Muscle layer of duodenum (tissue), 2 donors: ENCODE measurements at regions not wholly inside any gene's neighbourhood (a gene's known extent, or its start where the extent isn't known, plus 50 kb on each side); places are given as distances from the start of the nearest gene placed in this dataset.

Experiments used
- H3K27ac ChIP-seq: one replicate; pipeline ENCODE4 v1.7.0; 2013; ENCODE audit warnings: mild to moderate bottlenecking, low read length
- H3K27me3 ChIP-seq: one replicate; pipeline ENCODE4 v1.7.0; 2013; ENCODE audit warnings: low read depth, mild to moderate bottlenecking, control low read depth, low read length
- H3K36me3 ChIP-seq, 2 donors: one replicate each; pipeline ENCODE4 v1.7.0; 2013; ENCODE audit warnings: low read length in 2 of 2, control low read depth in 1 of 2, mild to moderate bottlenecking in 1 of 2; ENCODE audit not compliant: insufficient read depth in 2 of 2, control insufficient read depth in 1 of 2
- H3K4me1 ChIP-seq, 2 donors: one replicate each; pipeline ENCODE4 v1.7.0; 2013; ENCODE audit warnings: low read length in 2 of 2, mild to moderate bottlenecking in 2 of 2, control low read depth in 1 of 2, moderate library complexity in 1 of 2; ENCODE audit not compliant: insufficient read depth in 2 of 2, control insufficient read depth in 1 of 2
- H3K4me3 ChIP-seq, 2 donors: one replicate each; pipeline ENCODE4 v1.7.0; 2013; ENCODE audit warnings: low read length in 2 of 2, low read depth in 1 of 2, mild to moderate bottlenecking in 1 of 2
- H3K9me3 ChIP-seq, 2 donors: one replicate each; pipeline ENCODE4 v1.7.0; 2013; ENCODE audit warnings: low read length in 2 of 2, control low read depth in 1 of 2, mild to moderate bottlenecking in 1 of 2; ENCODE audit not compliant: control insufficient read depth in 1 of 2
- donor health status: healthy.

DNA sequence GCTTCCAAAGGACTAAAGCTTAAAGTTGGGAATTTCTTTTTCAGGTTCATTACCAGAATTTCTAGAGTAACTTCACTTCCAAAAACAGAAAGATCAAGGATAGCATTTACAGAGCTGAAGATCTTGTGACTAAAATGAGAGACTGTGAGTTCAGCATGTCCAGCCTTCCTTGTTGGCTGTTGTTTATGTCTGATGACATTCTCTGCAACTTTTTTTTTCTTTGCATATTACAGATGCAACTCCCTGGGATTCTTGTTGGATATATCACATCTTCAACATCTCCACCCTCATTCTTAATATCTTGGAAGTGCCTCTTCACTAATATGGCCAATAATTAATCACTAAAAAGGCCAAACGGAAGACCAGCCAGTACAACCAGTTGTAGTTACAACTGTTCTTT is 86.2 kb upstream of the FRMD4B start:
- Histone ChIP-seq H3K4me3 (no peak overlapping the region), H3K9me3 (no peaks in the 10 kb centered on the region), H3K27ac (no peak overlapping the region), H3K36me3 (no peaks in the 10 kb centered on the region), H3K4me1 (no peaks in the 10 kb centered on the region), H3K27me3 (no peaks in the 10 kb centered on the region)

DNA sequence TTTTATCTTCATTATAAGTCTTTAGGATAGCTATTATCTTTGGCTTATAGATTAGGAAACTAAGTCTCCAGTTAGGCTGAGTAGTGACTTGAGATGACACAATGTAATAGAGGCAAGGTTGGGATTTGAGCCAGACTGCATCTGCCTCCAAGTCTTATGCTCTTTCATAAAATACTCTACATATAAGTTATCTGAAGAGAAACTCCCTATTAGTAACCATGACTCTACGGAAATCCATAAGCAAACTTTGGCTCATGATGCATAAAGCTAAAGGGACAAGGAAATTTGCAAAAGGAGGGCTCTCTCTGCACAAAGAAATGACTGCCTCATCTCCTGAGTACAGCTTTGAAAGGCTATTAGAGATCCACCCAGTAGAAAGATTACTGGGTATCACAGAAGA is 77.6 kb upstream of the FRMD4B start:
- Histone ChIP-seq H3K4me3 (no peak overlapping the region), H3K4me1 (no peaks in the 10 kb centered on the region), H3K27me3 (no peaks in the 10 kb centered on the region), H3K36me3 (no peaks in the 10 kb centered on the region), H3K9me3 (no peaks in the 10 kb centered on the region), H3K27ac (no peak overlapping the region)

DNA sequence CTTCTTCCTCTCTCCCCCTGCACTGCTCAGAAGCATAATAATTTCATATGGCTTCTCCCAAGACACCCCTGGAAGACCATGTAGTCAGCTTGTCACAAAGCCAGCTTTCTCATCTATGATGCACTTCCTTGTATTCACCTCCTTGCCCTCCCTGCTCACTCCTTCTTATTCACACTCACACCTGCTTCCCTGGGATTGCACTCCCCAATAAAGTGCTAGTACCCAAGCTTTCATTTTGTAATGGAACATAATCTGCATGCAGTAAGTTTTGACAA is 76.9 kb upstream of the FRMD4B start:
- no peaks in the 10 kb centered on the region for H3K4me1 ChIP-seq
- H3K4me3 ChIP-seq = no peak overlapping the region
- H3K27ac ChIP-seq = no peak overlapping the region
- no peaks in the 10 kb centered on the region for H3K36me3 ChIP-seq
- no peaks in the 10 kb centered on the region for H3K9me3 ChIP-seq
- no peaks in the 10 kb centered on the region for H3K27me3 ChIP-seq

DNA sequence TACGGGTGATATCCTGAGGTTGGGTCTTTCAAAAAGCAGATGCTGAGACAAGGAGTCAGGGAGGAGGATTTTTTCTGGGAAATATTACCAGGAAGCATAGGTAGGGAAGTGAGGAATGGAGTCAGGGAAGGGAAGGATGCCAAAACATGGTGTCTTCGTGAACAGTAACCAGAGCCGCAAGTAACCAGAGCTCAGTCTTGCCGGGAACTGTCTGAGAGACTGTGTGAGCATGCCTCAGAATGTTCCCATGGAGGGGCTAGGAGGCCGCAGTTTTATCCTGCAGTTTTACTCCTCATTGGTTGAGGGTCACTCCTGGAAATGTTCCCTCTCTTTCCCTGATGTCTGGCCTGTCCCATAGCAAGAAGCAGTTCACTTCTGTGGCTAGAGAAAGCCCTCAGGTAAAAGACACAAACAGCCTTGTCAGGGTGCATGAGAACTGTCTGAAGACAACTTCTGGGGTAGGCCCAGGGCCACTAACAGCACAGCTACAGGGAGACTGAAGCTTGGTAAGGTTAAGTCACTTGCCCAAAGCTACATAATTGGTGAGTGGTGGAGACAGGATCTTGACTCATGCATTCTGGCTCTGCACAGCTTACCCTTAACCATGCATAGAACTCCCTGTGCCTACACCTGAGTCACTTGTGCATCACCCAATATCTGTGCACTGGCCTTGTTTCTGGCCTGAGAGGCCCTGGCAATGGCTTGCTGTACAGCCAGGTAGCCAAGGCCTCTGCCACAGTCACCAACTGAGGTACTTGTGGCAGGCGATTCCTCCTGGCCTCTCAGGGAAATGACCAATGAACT is 76.3 kb upstream of the FRMD4B start:
- H3K4me3 ChIP-seq = no peak overlapping the region
- H3K4me1 ChIP-seq = no peaks in the 10 kb centered on the region
- no peaks in the 10 kb centered on the region for H3K27me3 ChIP-seq
- no peak overlapping the region for H3K27ac ChIP-seq
- no peaks in the 10 kb centered on the region for H3K36me3 ChIP-seq
- no peaks in the 10 kb centered on the region for H3K9me3 ChIP-seq

DNA sequence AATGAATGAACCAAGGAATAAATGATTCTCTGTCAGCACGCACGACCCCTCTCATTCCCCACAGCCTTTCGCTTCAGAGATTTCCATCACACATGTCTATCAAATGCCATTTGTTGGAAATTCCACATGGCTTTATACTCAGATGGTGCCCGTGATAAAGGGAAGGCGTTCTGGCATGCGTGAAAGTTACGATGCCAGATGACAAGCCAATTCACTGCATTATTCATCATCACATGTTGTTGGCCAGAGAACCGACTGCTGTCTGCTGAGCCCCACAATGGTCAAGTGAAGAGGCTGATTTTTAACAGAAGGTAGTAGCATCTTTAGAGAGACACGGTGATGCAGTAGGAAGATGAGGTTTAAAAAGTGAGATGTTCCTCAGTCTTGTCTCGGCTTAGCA is 74.1 kb upstream of the FRMD4B start:
- Histone ChIP-seq H3K36me3 (no peaks in the 10 kb centered on the region), H3K4me3 (no peak overlapping the region), H3K27me3 (no peaks in the 10 kb centered on the region), H3K4me1 (no peaks in the 10 kb centered on the region), H3K27ac (no peak overlapping the region), H3K9me3 (no peaks in the 10 kb centered on the region)

DNA sequence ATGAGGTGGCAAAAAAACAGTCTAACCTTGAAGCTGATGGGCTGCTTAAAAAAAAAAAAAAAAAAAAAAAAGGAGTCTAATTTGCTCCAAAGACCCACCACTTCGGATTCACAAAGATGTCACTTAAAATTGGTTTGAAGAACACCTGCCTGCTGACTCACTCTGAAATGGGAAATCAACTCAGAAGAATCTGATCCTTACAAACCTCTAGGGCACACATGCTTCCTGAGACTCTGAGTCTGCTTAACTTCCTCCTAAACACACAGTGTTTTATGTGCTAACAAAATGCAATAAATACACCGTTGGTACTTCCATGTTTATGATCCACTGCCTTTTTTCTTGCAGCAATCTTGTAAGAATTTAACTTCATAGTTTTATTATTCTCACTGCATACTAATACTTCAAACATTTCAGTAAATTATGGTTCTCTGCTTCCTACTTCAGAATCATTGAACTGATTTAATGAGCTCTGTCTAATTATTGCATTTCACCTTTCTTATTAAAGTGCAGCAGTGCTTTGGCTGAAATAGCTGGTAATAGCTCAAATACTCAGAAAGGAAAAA is 73.0 kb upstream of the FRMD4B start:
- no peaks in the 10 kb centered on the region for H3K36me3 ChIP-seq
- H3K4me1 ChIP-seq = no peaks in the 10 kb centered on the region
- H3K4me3 ChIP-seq = no peak overlapping the region
- no peaks in the 10 kb centered on the region for H3K9me3 ChIP-seq
- H3K27ac ChIP-seq = no peak overlapping the region
- no peaks in the 10 kb centered on the region for H3K27me3 ChIP-seq

DNA sequence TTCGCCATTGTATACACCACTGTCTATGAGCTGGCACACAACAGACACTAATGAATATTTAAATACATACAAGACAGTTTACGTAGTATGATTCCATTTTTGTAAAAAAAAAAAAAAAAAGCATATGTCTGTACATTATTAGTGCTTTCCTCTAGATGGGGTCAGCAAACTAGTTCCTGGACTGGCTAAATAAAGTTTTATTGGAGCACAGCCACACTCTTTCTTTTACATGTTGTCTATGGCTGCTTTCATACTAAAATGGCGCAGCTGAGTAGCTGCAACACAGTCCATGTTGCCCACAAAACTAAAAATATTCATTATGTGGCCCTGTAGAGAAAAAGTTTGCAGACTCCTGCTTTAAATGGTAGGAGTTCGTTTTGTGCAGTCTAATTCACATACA is 70.7 kb upstream of the FRMD4B start:
- Histone ChIP-seq H3K9me3 (no peaks in the 10 kb centered on the region), H3K4me3 (no peak overlapping the region), H3K27me3 (no peaks in the 10 kb centered on the region), H3K27ac (no peak overlapping the region), H3K36me3 (no peaks in the 10 kb centered on the region), H3K4me1 (no peaks in the 10 kb centered on the region)

DNA sequence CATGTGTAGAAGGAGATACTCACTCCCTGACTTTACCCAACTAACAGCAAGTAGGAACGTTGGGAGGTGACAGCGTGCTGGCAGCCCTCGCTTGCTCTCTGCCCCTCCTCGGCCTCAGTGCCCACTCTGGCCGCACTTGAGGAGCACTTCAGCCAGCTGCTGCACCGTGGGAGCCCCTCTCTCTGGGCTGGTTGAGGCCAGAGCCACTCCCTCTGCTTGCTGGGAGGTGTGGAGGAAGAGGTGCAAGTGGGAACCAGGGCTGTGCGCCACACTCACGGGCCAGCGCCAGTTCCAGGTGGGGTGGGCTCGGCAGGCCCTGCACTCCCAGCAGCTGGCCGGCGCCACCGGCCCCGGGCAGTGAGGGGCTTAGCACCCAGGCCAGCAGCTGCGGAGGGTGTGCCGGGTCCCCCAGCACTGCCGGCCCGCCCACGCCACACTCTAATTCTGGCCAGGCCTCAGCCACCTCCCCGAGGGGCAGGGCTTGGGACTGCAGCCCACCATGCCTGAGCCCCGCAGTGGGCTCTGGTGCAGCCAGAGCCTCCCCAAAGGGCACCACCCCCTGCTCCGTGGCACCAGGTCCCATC is 68.4 kb upstream of the FRMD4B start:
- H3K4me3 ChIP-seq = no peak overlapping the region
- no peaks in the 10 kb centered on the region for H3K4me1 ChIP-seq
- H3K27ac ChIP-seq = no peak overlapping the region
- H3K9me3 ChIP-seq = no peaks in the 10 kb centered on the region
- H3K27me3 ChIP-seq = no peaks in the 10 kb centered on the region
- no peaks in the 10 kb centered on the region for H3K36me3 ChIP-seq

DNA sequence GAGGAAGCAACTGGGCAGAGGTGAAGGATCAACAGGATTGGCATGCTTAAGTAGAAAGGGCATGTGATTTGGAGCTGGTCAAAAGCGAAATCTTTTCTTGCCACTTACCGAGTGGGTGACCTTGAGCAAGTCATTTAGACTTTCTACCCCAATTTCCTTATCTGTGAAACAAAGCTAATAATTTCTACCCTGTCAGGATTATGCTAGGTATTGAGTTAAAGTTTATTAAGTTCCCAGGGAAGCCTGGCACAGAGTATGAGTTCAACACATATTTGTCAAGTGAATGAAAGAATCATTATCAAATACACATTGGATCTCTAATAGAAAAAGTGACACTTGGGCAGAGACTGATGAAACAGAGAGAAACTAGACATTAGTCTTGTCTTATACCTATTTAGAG is 66.4 kb upstream of the FRMD4B start:
- no peaks in the 10 kb centered on the region for H3K4me1 ChIP-seq
- H3K4me3 ChIP-seq = no peak overlapping the region
- H3K27me3 ChIP-seq = no peaks in the 10 kb centered on the region
- no peaks in the 10 kb centered on the region for H3K36me3 ChIP-seq
- H3K27ac ChIP-seq = no peak overlapping the region
- no peaks in the 10 kb centered on the region for H3K9me3 ChIP-seq

DNA sequence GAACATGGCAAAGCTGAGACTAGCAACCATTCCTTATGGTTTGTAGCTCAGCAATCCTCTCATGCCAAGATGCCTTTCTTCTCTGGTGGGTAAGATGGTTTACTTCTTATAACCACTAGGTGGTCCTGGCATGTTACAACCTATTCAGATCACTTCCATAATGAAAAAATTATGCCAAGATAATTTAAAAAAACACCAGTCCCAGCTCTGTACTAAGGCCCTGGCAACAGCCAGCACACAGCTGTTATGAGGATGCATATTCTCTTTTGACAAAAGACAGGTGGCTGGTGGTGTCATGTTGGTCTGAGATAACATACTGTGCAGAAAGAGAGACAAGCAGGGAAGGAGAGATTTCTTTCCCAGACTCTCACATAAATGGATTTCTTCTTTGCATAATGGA is 65.7 kb upstream of the FRMD4B start:
- Histone ChIP-seq H3K27me3 (no peaks in the 10 kb centered on the region), H3K9me3 (no peaks in the 10 kb centered on the region), H3K4me3 (no peak overlapping the region), H3K27ac (no peak overlapping the region), H3K4me1 (no peaks in the 10 kb centered on the region), H3K36me3 (no peaks in the 10 kb centered on the region)

DNA sequence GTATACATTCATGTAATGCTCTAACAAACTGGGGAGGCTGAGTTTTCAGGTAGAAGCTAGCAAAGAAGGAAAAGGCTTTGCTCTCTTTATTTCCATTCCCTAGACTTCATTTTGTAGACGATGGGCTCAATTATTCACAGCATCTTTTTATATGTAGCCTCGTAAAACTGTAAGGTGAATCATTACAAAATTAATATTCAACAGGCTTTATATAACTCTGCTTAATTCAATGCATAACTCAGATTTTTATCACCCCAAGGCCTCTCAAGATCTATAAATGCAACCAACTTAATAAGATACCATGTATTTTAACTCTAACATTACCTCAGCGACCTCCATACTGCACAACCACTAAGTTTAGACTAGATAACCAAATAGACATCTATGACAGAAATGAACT is 63.0 kb upstream of the FRMD4B start:
- H3K27me3 ChIP-seq = no peaks in the 10 kb centered on the region
- no peak overlapping the region for H3K27ac ChIP-seq
- H3K36me3 ChIP-seq = no peaks in the 10 kb centered on the region
- H3K4me3 ChIP-seq = no peak overlapping the region
- no peaks in the 10 kb centered on the region for H3K9me3 ChIP-seq
- H3K4me1 ChIP-seq = peaks cover 0 to 9% of the 10 kb centered on the region in 2 donors
